Dedifferentiated amniotic fluid mesenchymal stem cell (primary cell): ENCODE measurements at regions not wholly inside any gene's neighbourhood (a gene's known extent, or its start where the extent isn't known, plus 50 kb on each side); places are given as distances from the start of the nearest gene placed in this dataset.
"Not testable (repeated sequence)": the region's sequence is repeated elsewhere in the genome, so short reads cannot be mapped to it uniquely, and the experiment has no call there.

Experiments used
- DNase-seq: peaks from one replicate; pipeline ENCODE4 v3.0.0-alpha.2; 2016; ENCODE audit errors: extremely low spot score

- DNase-seq, result no peak
These were observed 480.2 kb upstream of the C1orf87 start for GRCh38 chr1:60553730-60554129.

- no peak for DNase-seq
These were observed 474.3 kb upstream of the C1orf87 start for GRCh38 chr1:60547821-60548220.

- DNase-seq, result no peak
These were observed 468.4 kb upstream of the C1orf87 start for GRCh38 chr1:60541831-60542532.

- no peak for DNase-seq
These were observed 466.6 kb upstream of the C1orf87 start for GRCh38 chr1:60540141-60540540.

GRCh38 chr1:60535713-60536112, 462.1 kb upstream of the C1orf87 start:
- DNase-seq, result no peak

GRCh38 chr1:60527567-60527966, 454.0 kb upstream of the C1orf87 start:
- no peak for DNase-seq

GRCh38 chr1:60516996-60517395, 443.4 kb upstream of the C1orf87 start:
- DNase-seq, result no peak

- no peak for DNase-seq
These were observed 436.6 kb upstream of the C1orf87 start for GRCh38 chr1:60510162-60510561.

- DNase-seq, result no peak
These were observed 430.8 kb upstream of the C1orf87 start for GRCh38 chr1:60504206-60504840.

GRCh38 chr1:60503266-60503925, 429.8 kb upstream of the C1orf87 start:
- no peak for DNase-seq

- DNase-seq, result no peak
These were observed 428.9 kb upstream of the C1orf87 start for GRCh38 chr1:60502506-60502905.

- DNase-seq, result not testable (repeated sequence)
These were observed 416.4 kb upstream of the C1orf87 start for GRCh38 chr1:60489916-60490480.

- no peak for DNase-seq
These were observed 415.3 kb upstream of the C1orf87 start for GRCh38 chr1:60488847-60489246.

- DNase-seq, result no peak
These were observed 414.2 kb upstream of the C1orf87 start for GRCh38 chr1:60487565-60488345.

- DNase-seq, result no peak
These were observed 409.9 kb upstream of the C1orf87 start for GRCh38 chr1:60483509-60483908.

- DNase-seq, result no peak
These were observed 396.7 kb upstream of the C1orf87 start for GRCh38 chr1:60470246-60470645.

- no peak for DNase-seq
These were observed 390.2 kb upstream of the C1orf87 start for GRCh38 chr1:60463786-60464185.

GRCh38 chr1:60463146-60463545, 389.6 kb upstream of the C1orf87 start:
- no peak for DNase-seq

GRCh38 chr1:60461925-60462595, 388.5 kb upstream of the C1orf87 start:
- DNase-seq, result no peak

GRCh38 chr1:60458111-60458510, 384.5 kb upstream of the C1orf87 start:
- peak; percentile 17 for DNase-seq

GRCh38 chr1:60449876-60450275, 376.3 kb upstream of the C1orf87 start:
- no peak for DNase-seq
